HCT116 (cell line): ENCODE measurements at regions not wholly inside any gene's neighbourhood (a gene's known extent, or its start where the extent isn't known, plus 50 kb on each side); places are given as distances from the start of the nearest gene placed in this dataset.

Experiments used
- ATAC-seq: fragments of 200-7000 bp; cut with Tn5 transposase; 2 replicates; pipeline ENCODE4 v1.9.1; 2020; ENCODE audit warnings: mild to moderate bottlenecking, moderate library complexity
- BruUV-seq: library from RNA; stranded (reverse); fragments of 400-500 nt; replicated peaks from 2 replicates; lab custom pipeline; 2021; lab: Mats Ljungman, UMichigan
- CTCF ChIA-PET: fragments of 300-600 bp; sonication (Branson Sonifier 250); formaldehyde crosslinking; loops from one replicate; lab custom pipeline; 2021; ENCODE audit warnings: antibody characterized with exemption; lab: Charles Lee
- POLR2A ChIA-PET: fragments of 300-600, 350-600 bp; sonication (Branson Sonifier 250); formaldehyde crosslinking; loops from one replicate; lab custom pipeline; 2021; ENCODE audit warnings: antibody characterized with exemption; lab: Charles Lee
- RAD21 ChIA-PET, 2 experiments: fragments of 300-600 bp; sonication (Branson Sonifier 250); formaldehyde crosslinking; loops; one replicate each; lab custom pipeline; 2023; ENCODE audit warnings: low total read pairs in 2 of 2; ENCODE audit not compliant: uncharacterized antibody in 2 of 2, unreplicated experiment in 2 of 2, low non-redundant PET in 1 of 2; lab: Charles Lee
- DNase-seq: peaks from one replicate; pipeline ENCODE4 v3.0.0-alpha.2; 2010; ENCODE audit warnings: low read depth, low spot score
- H2AFZ ChIP-seq: fragments of 200-600 bp; shearing (Covaris generic), sonication (generic); 2 replicates; pipeline ENCODE4 v1.6.1; 2017; ENCODE audit warnings: low read depth, mixed run types, mixed read lengths, antibody characterized with exemption, low read length; ENCODE audit not compliant: poor library complexity, severe bottlenecking
- H3K27ac ChIP-seq: 2 replicates; pipeline ENCODE4 v1.5.1; 2012; ENCODE audit warnings: low read depth, low read length
- H3K27me3 ChIP-seq: fragments of 200-600 bp; sonication (generic); 2 replicates; pipeline ENCODE4 v1.6.1; 2016; ENCODE audit warnings: mixed run types, low read length, mixed read lengths; ENCODE audit not compliant: insufficient read depth
- H3K36me3 ChIP-seq, 2 experiments: fragments of 200-500 bp in 1 of 2; fragments of 200-600 bp in 1 of 2; sonication (Bioruptor generic) in 1 of 2; sonication (generic) in 1 of 2; 2 replicates each; pipeline versions ENCODE4 v1.5.1 to v1.6.1; 2014 to 2016; ENCODE audit warnings: low read length in 2 of 2, inconsistent platforms in 1 of 2, mixed read lengths in 1 of 2, mixed run types in 1 of 2; ENCODE audit not compliant: insufficient read depth in 2 of 2, control insufficient read depth in 1 of 2
- H3K4me1 ChIP-seq, 2 experiments: fragments of 200-600 bp in 1 of 2; sonication (generic) in 1 of 2; 2 replicates each; pipeline versions ENCODE4 v1.5.1 to v1.6.1; 2012 to 2017; ENCODE audit warnings: low read length in 2 of 2, inconsistent platforms in 1 of 2, mild to moderate bottlenecking in 1 of 2, mixed read lengths in 1 of 2, mixed run types in 1 of 2, moderate library complexity in 1 of 2; ENCODE audit not compliant: insufficient read depth in 2 of 2, control insufficient read depth in 1 of 2
- H3K4me2 ChIP-seq: fragments of 200-600 bp; sonication (generic); 2 replicates; pipeline ENCODE4 v1.6.1; 2017; ENCODE audit warnings: mixed run types, low read length, mixed read lengths
- H3K4me3 ChIP-seq, 2 experiments: fragments of 200-600 bp in 1 of 2; sonication (generic) in 1 of 2; replicated peaks in 1 of 2; 2 replicates each; pipeline ENCODE4 v1.5.1; 2011 to 2016; ENCODE audit warnings: low read length in 2 of 2, control low read depth in 1 of 2, low read depth in 1 of 2, mild to moderate bottlenecking in 1 of 2, mixed read lengths in 1 of 2, mixed run types in 1 of 2
- H3K79me2 ChIP-seq: fragments of 200-600 bp; sonication (generic); 2 replicates; pipeline ENCODE4 v1.6.1; 2017; ENCODE audit warnings: mild to moderate bottlenecking, mixed run types, low read length, moderate library complexity, mixed read lengths; ENCODE audit not compliant: insufficient read depth
- H3K9ac ChIP-seq: fragments of 200-600 bp; sonication (generic); 2 replicates; pipeline ENCODE4 v1.6.1; 2016; ENCODE audit warnings: low read length, mixed read lengths
- H3K9me2 ChIP-seq: fragments of 200-600 bp; sonication (generic), shearing (Covaris generic); 2 replicates; pipeline ENCODE4 v1.6.1; 2017; ENCODE audit warnings: mixed run types, mild to moderate bottlenecking, moderate library complexity; ENCODE audit not compliant: insufficient read depth
- H3K9me3 ChIP-seq, 2 experiments: fragments of 200-500 bp in 1 of 2; fragments of 200-600 bp in 1 of 2; sonication (Bioruptor generic) in 1 of 2; sonication (generic) in 1 of 2; 2 replicates each; pipeline ENCODE4 v1.6.1; 2014 to 2017; ENCODE audit warnings: low read length in 2 of 2, mixed read lengths in 2 of 2, inconsistent platforms in 1 of 2, low read depth in 1 of 2, mild to moderate bottlenecking in 1 of 2, mixed run types in 1 of 2, moderate library complexity in 1 of 2; ENCODE audit not compliant: control insufficient read depth in 1 of 2, insufficient read depth in 1 of 2
- H4K20me1 ChIP-seq: fragments of 200-600 bp; sonication (generic), shearing (Covaris generic); 2 replicates; pipeline ENCODE4 v1.6.1; 2017; ENCODE audit warnings: mixed run types, mild to moderate bottlenecking, moderate library complexity; ENCODE audit not compliant: insufficient read depth
- CBX3 ChIP-seq: IDR thresholded peaks from 2 replicates; pipeline ENCODE4 v1.6.1; 2012; ENCODE audit warnings: low read depth
- CEBPB ChIP-seq: IDR thresholded peaks from 2 replicates; pipeline ENCODE4 v1.6.1; 2012; ENCODE audit warnings: low read depth
- ELF1 ChIP-seq: IDR thresholded peaks from 2 replicates; pipeline ENCODE4 v1.6.1; 2012; ENCODE audit warnings: low read depth, borderline replicate concordance
- EZH2 ChIP-seq: fragments of 200-600 bp; sonication (generic); IDR thresholded peaks from 2 replicates; pipeline ENCODE4 v1.6.1; 2017; ENCODE audit warnings: antibody characterized with exemption, mixed run types
- SRF ChIP-seq: IDR thresholded peaks from 2 replicates; pipeline ENCODE4 v1.6.1; 2012; ENCODE audit warnings: low read depth
- TCF7L2 ChIP-seq: IDR thresholded peaks from 2 replicates; pipeline ENCODE4 v1.7.0; 2011; ENCODE audit warnings: borderline replicate concordance, inconsistent platforms; ENCODE audit not compliant: insufficient read depth, insufficient read length; ENCODE audit errors: extremely low read depth
- ZNF274 ChIP-seq: fragments of 200-500 bp; sonication (Bioruptor generic); IDR thresholded peaks from 2 replicates; pipeline ENCODE4 v1.6.1; 2014; ENCODE audit warnings: mild to moderate bottlenecking, low read depth, low read length, inconsistent platforms
- intact Hi-C: fragments of 100-400 bp; cut with micrococcal nuclease; formaldehyde crosslinking; loops from 2 replicates; pipeline ENCODE4 v1.10.0; 2022
- TF ChIP-seq, protein P1 (sequence below), 3 experiments: fragments of 200-600 bp in 1 of 3; sonication (generic) in 1 of 3; IDR thresholded peaks in 2 of 3; conservative IDR thresholded peaks in 1 of 3; 2 replicates each; pipeline ENCODE4 v1.5.1; 2012 to 2017; ENCODE audit warnings: low read depth in 2 of 3, low read length in 2 of 3, antibody characterized with exemption in 1 of 3, borderline replicate concordance in 1 of 3, control low read depth in 1 of 3, mild to moderate bottlenecking in 1 of 3, mixed read lengths in 1 of 3, mixed run types in 1 of 3, moderate library complexity in 1 of 3; ENCODE audit not compliant: insufficient read depth in 1 of 3
- TF ChIP-seq, protein P2 (sequence below): IDR thresholded peaks from 2 replicates; pipeline ENCODE4 v1.6.1; 2012

DNA sequence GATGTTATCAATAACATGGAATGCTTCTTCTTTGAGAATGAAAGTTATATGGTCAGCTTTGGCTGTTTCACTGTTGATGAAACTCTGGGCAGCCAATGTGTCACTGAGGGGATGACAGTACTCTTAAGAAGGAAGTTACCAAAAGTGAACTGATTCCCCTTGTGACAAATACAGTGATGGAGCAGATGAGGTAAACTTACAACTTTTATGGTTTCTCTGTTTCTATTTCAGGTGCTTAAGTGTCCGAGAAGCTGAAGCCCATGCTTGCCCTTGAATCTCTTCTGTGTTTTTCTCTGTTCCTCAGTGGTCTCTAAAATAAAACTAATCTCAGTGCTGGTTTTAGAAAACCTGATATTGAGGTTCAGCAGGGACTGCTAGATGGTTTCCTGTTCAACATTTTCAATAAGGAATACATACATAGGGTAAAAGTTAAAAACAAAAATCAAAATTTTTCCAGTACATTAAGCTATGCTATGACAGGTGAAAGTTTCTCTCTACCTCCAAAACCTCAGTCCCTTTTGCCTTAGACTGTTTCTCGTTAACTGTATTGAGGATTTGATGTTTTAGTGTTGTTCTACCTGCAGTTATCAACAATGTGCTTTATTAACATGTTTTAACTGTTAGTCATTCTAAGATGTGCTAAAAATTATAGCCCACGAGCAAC lies 454.4 kb upstream of the ADGRL4 start:
- no peaks in the 10 kb centered on the region for H3K27me3 ChIP-seq
- no peaks in the 10 kb centered on the region for H3K4me1 ChIP-seq
- ChIA-PET RAD21 (no interaction called here), POLR2A (no interaction called here), CTCF (no interaction called here)
- intact Hi-C loops: no loop called here
- no peaks in the 10 kb centered on the region for H4K20me1 ChIP-seq
- no peaks in the 10 kb centered on the region for H3K9me2 ChIP-seq
- no peak overlapping the region for H3K27ac ChIP-seq
- no peaks in the 10 kb centered on the region for H3K36me3 ChIP-seq
- H3K4me2 ChIP-seq: no peak overlapping the region
- H3K9me3 ChIP-seq: no peaks in the 10 kb centered on the region
- no peak overlapping the region for H2AFZ ChIP-seq
- H3K9ac ChIP-seq: no peak overlapping the region
- no peaks in the 10 kb centered on the region for H3K79me2 ChIP-seq
- BruUV-seq: no TSS peak
- no peak for TF ChIP-seq CBX3
- TF ChIP-seq ELF1: no peak
- no peak for TF ChIP-seq TCF7L2
- TF ChIP-seq ZNF274: no peak
- TF ChIP-seq, protein P1, sequence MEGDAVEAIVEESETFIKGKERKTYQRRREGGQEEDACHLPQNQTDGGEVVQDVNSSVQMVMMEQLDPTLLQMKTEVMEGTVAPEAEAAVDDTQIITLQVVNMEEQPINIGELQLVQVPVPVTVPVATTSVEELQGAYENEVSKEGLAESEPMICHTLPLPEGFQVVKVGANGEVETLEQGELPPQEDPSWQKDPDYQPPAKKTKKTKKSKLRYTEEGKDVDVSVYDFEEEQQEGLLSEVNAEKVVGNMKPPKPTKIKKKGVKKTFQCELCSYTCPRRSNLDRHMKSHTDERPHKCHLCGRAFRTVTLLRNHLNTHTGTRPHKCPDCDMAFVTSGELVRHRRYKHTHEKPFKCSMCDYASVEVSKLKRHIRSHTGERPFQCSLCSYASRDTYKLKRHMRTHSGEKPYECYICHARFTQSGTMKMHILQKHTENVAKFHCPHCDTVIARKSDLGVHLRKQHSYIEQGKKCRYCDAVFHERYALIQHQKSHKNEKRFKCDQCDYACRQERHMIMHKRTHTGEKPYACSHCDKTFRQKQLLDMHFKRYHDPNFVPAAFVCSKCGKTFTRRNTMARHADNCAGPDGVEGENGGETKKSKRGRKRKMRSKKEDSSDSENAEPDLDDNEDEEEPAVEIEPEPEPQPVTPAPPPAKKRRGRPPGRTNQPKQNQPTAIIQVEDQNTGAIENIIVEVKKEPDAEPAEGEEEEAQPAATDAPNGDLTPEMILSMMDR (IDR thresholded peaks at IDR 0.05 in 2 of 3, conservative IDR thresholded peaks at IDR 0.05 in 1 of 3; ENCODE audit: borderline replicate concordance in 1 of 3, insufficient read depth in 1 of 3, low read depth in 2 of 3, low read length in 2 of 3): no peak
- no peak for TF ChIP-seq SRF
- no peak for TF ChIP-seq CEBPB
- no peak for TF ChIP-seq EZH2
- TF ChIP-seq, protein P2, sequence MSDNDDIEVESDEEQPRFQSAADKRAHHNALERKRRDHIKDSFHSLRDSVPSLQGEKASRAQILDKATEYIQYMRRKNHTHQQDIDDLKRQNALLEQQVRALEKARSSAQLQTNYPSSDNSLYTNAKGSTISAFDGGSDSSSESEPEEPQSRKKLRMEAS: no peak
- TF ChIP-seq, all 23 proteins: peak for 0
- no peak overlapping the region for H3K4me3 ChIP-seq
- DNase-seq (no peak), ATAC-seq (no peak)
